ENCODE measurements at regions not wholly inside any gene's neighbourhood (a gene's known extent, or its start where the extent isn't known, plus 50 kb on each side); places are given as distances from the start of the nearest gene placed in this dataset.

- no peak for TF ChIP-seq CTCF (IDR thresholded peaks at IDR 0.05)
- Histone ChIP-seq H3K36me3 (no peaks in the 10 kb centered on the region), H3K27me3 (no peaks in the 10 kb centered on the region), H3K4me3 (replicated peaks in 1 of 3) (no peak overlapping the region), H3K4me1 (no peaks in the 10 kb centered on the region), H3K27ac (no peak overlapping the region), H3K9me3 (no peaks in the 10 kb centered on the region)
- intact Hi-C loops (cut with DNase I), result no loop called here
- DNase-seq, result no peak
- WGBS, 2 donors, result 65 to 82% methylated on average over 6 of the region's 6 CpGs
These were observed 136.4 kb downstream of the SST start for GRCh38 chr3:187533797-187534196.

- no peaks in the 10 kb centered on the region for H3K4me1 ChIP-seq
- WGBS, 2 donors, result 71 to 77% methylated on average over 2 of the region's 2 CpGs
- no peaks in the 10 kb centered on the region for H3K36me3 ChIP-seq
- H3K27ac ChIP-seq, result no peak overlapping the region
- H3K27me3 ChIP-seq, result no peaks in the 10 kb centered on the region
- H3K4me3 ChIP-seq (replicated peaks in 1 of 3), result no peak overlapping the region
- no peak for DNase-seq
- no peak for TF ChIP-seq CTCF (IDR thresholded peaks at IDR 0.05)
- TF ChIP-seq POLR2A (IDR thresholded peaks at IDR 0.05), result no peak
- intact Hi-C loops (cut with DNase I), result no loop called here
- H3K9me3 ChIP-seq, result no peaks in the 10 kb centered on the region
These were observed 138.4 kb downstream of the SST start for GRCh38 chr3:187531831-187532230.

- no peaks in the 10 kb centered on the region for H3K36me3 ChIP-seq
- H3K9me3 ChIP-seq, result no peaks in the 10 kb centered on the region
- no peak for TF ChIP-seq POLR2A (IDR thresholded peaks at IDR 0.05)
- no peak for TF ChIP-seq CTCF (IDR thresholded peaks at IDR 0.05)
- no peak overlapping the region for H3K27ac ChIP-seq
- no peaks in the 10 kb centered on the region for H3K4me1 ChIP-seq
- 77 to 83% methylated on average over 1 of the region's 1 CpG for WGBS, 2 donors
- no peak for DNase-seq
- intact Hi-C loops (cut with DNase I), result no loop called here
- H3K27me3 ChIP-seq, result no peaks in the 10 kb centered on the region
- no peak overlapping the region for H3K4me3 ChIP-seq (replicated peaks in 1 of 3)
These were observed 147.3 kb downstream of the SST start for GRCh38 chr3:187522890-187523289.

- intact Hi-C loops (cut with DNase I), result no loop called here
- Histone ChIP-seq H3K36me3 (no peaks in the 10 kb centered on the region), H3K9me3 (no peaks in the 10 kb centered on the region), H3K4me3 (replicated peaks in 1 of 3) (no peak overlapping the region), H3K27ac (no peak overlapping the region), H3K27me3 (no peaks in the 10 kb centered on the region), H3K4me1 (no peaks in the 10 kb centered on the region)
- 60 to 64% methylated on average over 2 of the region's 2 CpGs for WGBS, 2 donors
- no peak for DNase-seq
- TF ChIP-seq POLR2A (IDR thresholded peaks at IDR 0.05) (no peak), CTCF (IDR thresholded peaks at IDR 0.05) (no peak)
These were observed 147.9 kb downstream of the SST start for GRCh38 chr3:187522293-187522692.

- no peaks in the 10 kb centered on the region for H3K4me1 ChIP-seq
- no peak for DNase-seq
- H3K4me3 ChIP-seq (replicated peaks in 1 of 3), result no peak overlapping the region
- H3K27ac ChIP-seq, result no peak overlapping the region
- H3K27me3 ChIP-seq, result no peaks in the 10 kb centered on the region
- H3K36me3 ChIP-seq, result no peaks in the 10 kb centered on the region
- TF ChIP-seq POLR2A (IDR thresholded peaks at IDR 0.05), result no peak
- TF ChIP-seq CTCF (IDR thresholded peaks at IDR 0.05), result no peak
- WGBS, 2 donors, result 95% methylated on average over 2 of the region's 2 CpGs
- no peaks in the 10 kb centered on the region for H3K9me3 ChIP-seq
- intact Hi-C loops (cut with DNase I), result no loop called here
These were observed 148.6 kb downstream of the SST start for GRCh38 chr3:187521546-187521945.
